H9 (cell line): ENCODE measurements at regions not wholly inside any gene's neighbourhood (a gene's known extent, or its start where the extent isn't known, plus 50 kb on each side); places are given as distances from the start of the nearest gene placed in this dataset.
A peak's percentile ranks its signal among the peaks of the same experiment; 100 is the strongest.

ENCODE experiments used
- DNase-seq: peaks from one replicate; pipeline ENCODE4 v3.0.0-alpha.2; 2017
- H2AFZ ChIP-seq: one replicate; pipeline ENCODE4 v1.6.1; 2013; ENCODE audit warnings: mild to moderate bottlenecking, low read length, control low read depth, moderate library complexity
- H2AK5ac ChIP-seq: 2 replicates; pipeline ENCODE4 v1.6.1; 2013; ENCODE audit warnings: low read length, control low read depth, mixed read lengths; ENCODE audit not compliant: insufficient read length
- H2BK120ac ChIP-seq: one replicate; pipeline ENCODE4 v1.6.1; 2013; ENCODE audit warnings: low read depth, mild to moderate bottlenecking, low read length, control low read depth, inconsistent platforms; ENCODE audit not compliant: poor library complexity, severe bottlenecking
- H2BK12ac ChIP-seq: 2 replicates; pipeline ENCODE4 v1.6.1; 2013; ENCODE audit warnings: low read length, control low read depth, mixed read lengths, low read depth; ENCODE audit not compliant: insufficient read length
- H2BK15ac ChIP-seq: 2 replicates; pipeline ENCODE4 v1.6.1; 2013; ENCODE audit warnings: low read depth, low read length, control low read depth
- H2BK20ac ChIP-seq: one replicate; pipeline ENCODE4 v1.6.1; 2013; ENCODE audit warnings: low read depth, mild to moderate bottlenecking, low read length, control low read depth, inconsistent platforms; ENCODE audit not compliant: poor library complexity, severe bottlenecking
- H2BK5ac ChIP-seq: 2 replicates; pipeline ENCODE4 v1.6.1; 2013; ENCODE audit warnings: low read length, control low read depth, mixed read lengths; ENCODE audit not compliant: insufficient read length
- H3K14ac ChIP-seq: 2 replicates; pipeline ENCODE4 v1.6.1; 2013; ENCODE audit warnings: low read length, control low read depth; ENCODE audit not compliant: insufficient read depth
- H3K18ac ChIP-seq: 2 replicates; pipeline ENCODE4 v1.6.1; 2013; ENCODE audit warnings: low read depth, mild to moderate bottlenecking, mixed read lengths, low read length, control low read depth; ENCODE audit not compliant: insufficient read length
- H3K23ac ChIP-seq: 2 replicates; pipeline ENCODE4 v1.6.1; 2013; ENCODE audit warnings: low read length, control low read depth, mixed read lengths, low read depth; ENCODE audit not compliant: insufficient read length
- H3K23me2 ChIP-seq: 2 replicates; pipeline ENCODE4 v1.6.1; 2013; ENCODE audit warnings: low read depth, mild to moderate bottlenecking, mixed read lengths, low read length, control low read depth; ENCODE audit not compliant: insufficient read length, poor library complexity, severe bottlenecking
- H3K27ac ChIP-seq: 2 replicates; pipeline ENCODE4 v1.5.1; 2013; ENCODE audit warnings: low read length, control low read depth, mixed read lengths, low read depth; ENCODE audit not compliant: insufficient read length
- H3K27me3 ChIP-seq: 2 replicates; pipeline ENCODE4 v1.6.1; 2013; ENCODE audit warnings: low read length, control low read depth, inconsistent platforms; ENCODE audit not compliant: insufficient read depth
- H3K4ac ChIP-seq: 2 replicates; pipeline ENCODE4 v1.6.1; 2013; ENCODE audit warnings: low read depth, mild to moderate bottlenecking, control low read depth, inconsistent platforms, low read length, moderate library complexity
- H3K4me1 ChIP-seq: 2 replicates; pipeline ENCODE4 v1.6.1; 2013; ENCODE audit warnings: low read length, control low read depth, inconsistent platforms; ENCODE audit not compliant: insufficient read depth
- H3K4me2 ChIP-seq: 2 replicates; pipeline ENCODE4 v1.6.1; 2013; ENCODE audit warnings: low read length, control low read depth, mixed read lengths; ENCODE audit not compliant: insufficient read length, insufficient read depth
- H3K56ac ChIP-seq: 2 replicates; pipeline ENCODE4 v1.6.1; 2013; ENCODE audit warnings: low read depth, mild to moderate bottlenecking, mixed read lengths, low read length, control low read depth; ENCODE audit not compliant: insufficient read length
- H3K79me1 ChIP-seq: 2 replicates; pipeline ENCODE4 v1.6.1; 2013; ENCODE audit warnings: low read depth, mild to moderate bottlenecking, moderate library complexity, low read length, control low read depth, inconsistent platforms; ENCODE audit not compliant: insufficient read depth, poor library complexity, severe bottlenecking
- H3K79me2 ChIP-seq: 2 replicates; pipeline ENCODE4 v1.6.1; 2013; ENCODE audit warnings: low read length, control low read depth, inconsistent platforms; ENCODE audit not compliant: insufficient read depth
- H3K9ac ChIP-seq: 2 replicates; pipeline ENCODE4 v1.6.1; 2013; ENCODE audit warnings: low read length, control low read depth, mixed read lengths; ENCODE audit not compliant: insufficient read length; ENCODE audit errors: extremely low read depth
- H3K9me3 ChIP-seq: one replicate; pipeline ENCODE4 v1.6.1; 2013; ENCODE audit warnings: low read depth, low read length, inconsistent platforms; ENCODE audit not compliant: control insufficient read depth
- H3T11ph ChIP-seq: one replicate; pipeline ENCODE4 v1.6.1; 2013; ENCODE audit warnings: mild to moderate bottlenecking, low read length, control low read depth, inconsistent platforms
- H4K20me1 ChIP-seq: one replicate; pipeline ENCODE4 v1.6.1; 2013; ENCODE audit not compliant: control insufficient read depth, insufficient read length, insufficient read depth
- H4K5ac ChIP-seq: 2 replicates; pipeline ENCODE4 v1.6.1; 2013; ENCODE audit warnings: low read depth, mild to moderate bottlenecking, mixed read lengths, low read length, control low read depth; ENCODE audit not compliant: insufficient read length
- H4K8ac ChIP-seq: replicated peaks from 2 replicates; pipeline ENCODE4 v1.6.1; 2013; ENCODE audit warnings: low read length, control low read depth, mixed read lengths, low read depth; ENCODE audit not compliant: insufficient read length
- H4K91ac ChIP-seq: 2 replicates; pipeline ENCODE4 v1.6.1; 2013; ENCODE audit warnings: low read depth, mild to moderate bottlenecking, moderate library complexity, mixed read lengths, low read length, control low read depth; ENCODE audit not compliant: insufficient read length
- H3K27ac Mint-ChIP-seq, 3 experiments: 2 replicates in 2 of 3; 3 replicates in 1 of 3; pipeline ENCODE4 v1.8.0; 2020 to 2021; ENCODE audit warnings: mixed read lengths in 3 of 3, mild to moderate bottlenecking in 1 of 3, moderate library complexity in 1 of 3
- H3K27me3 Mint-ChIP-seq: 2 replicates; pipeline ENCODE4 v1.8.0; 2021; ENCODE audit warnings: low read depth, mild to moderate bottlenecking, moderate library complexity, mixed read lengths
- H3K36me3 Mint-ChIP-seq, 3 experiments: 2 replicates in 2 of 3; 3 replicates in 1 of 3; pipeline ENCODE4 v1.8.0; 2020 to 2021; ENCODE audit warnings: low read depth in 3 of 3, mixed read lengths in 3 of 3; ENCODE audit not compliant: insufficient read depth in 1 of 3
- H3K4me1 Mint-ChIP-seq, 2 experiments: 2 replicates each; pipeline ENCODE4 v1.8.0; 2020; ENCODE audit warnings: mixed read lengths in 2 of 2
- H3K4me3 Mint-ChIP-seq, 2 experiments: 2 replicates in 1 of 2; 3 replicates in 1 of 2; pipeline ENCODE4 v1.8.0; 2020 to 2021; ENCODE audit warnings: mild to moderate bottlenecking in 2 of 2, mixed read lengths in 2 of 2, moderate library complexity in 1 of 2
- H3K9me3 Mint-ChIP-seq, 2 experiments: 2 replicates in 1 of 2; 3 replicates in 1 of 2; pipeline ENCODE4 v1.8.0; 2020; ENCODE audit warnings: mild to moderate bottlenecking in 2 of 2, mixed read lengths in 2 of 2, moderate library complexity in 1 of 2
- WGBS: extraction: QIAGEN DNeasy Blood & Tissue Kit; methylation state at CpG from one replicate; pipeline ENCODE4 v1.1.7; 2013; ENCODE audit warnings: missing lambda C conversion rate, low lambda C conversion rate, mixed read lengths; ENCODE audit not compliant: insufficient read length; ENCODE audit errors: extremely low coverage; 5-methylcytosine and 5-hydroxymethylcytosine counted together
- TF ChIP-seq, protein P1 (sequence below): fragments of 200-600 bp; sonication (generic); conservative IDR thresholded peaks from 3 replicates; pipeline ENCODE4 v1.8.0; 2021; ENCODE audit warnings: antibody characterized with exemption, mild to moderate bottlenecking

DNA sequence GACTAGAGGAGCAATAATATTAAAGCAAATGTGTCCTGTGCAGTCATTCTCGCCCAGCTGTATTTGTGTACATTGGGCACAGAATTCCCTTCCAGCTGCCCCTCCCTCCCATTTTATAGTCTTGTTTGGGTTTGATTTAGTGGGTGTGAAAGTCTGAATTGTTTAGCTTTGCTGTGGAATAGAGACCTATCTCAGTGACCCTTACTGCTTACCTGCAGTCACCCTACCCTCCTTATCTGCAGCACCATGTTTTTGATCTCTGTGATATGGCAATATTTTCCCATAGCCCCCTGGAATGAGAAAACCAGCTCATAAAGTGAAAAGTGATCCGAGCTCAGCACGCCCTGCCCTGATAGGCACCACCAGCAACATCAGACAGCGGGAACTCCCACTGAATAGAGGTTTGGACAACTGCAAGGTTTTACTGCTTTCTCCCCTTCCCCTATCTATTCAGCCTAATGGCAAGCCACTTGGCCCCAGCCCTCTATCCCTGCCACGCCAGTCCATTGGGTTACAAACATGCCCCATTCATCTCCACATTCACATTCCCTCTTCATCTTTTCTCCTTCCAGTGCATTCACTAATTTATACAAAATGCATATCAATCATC is 199.0 kb downstream of the ETS1 start:
- no peaks in the 10 kb centered on the region for H3K23me2 ChIP-seq
- H2BK20ac ChIP-seq = no peak overlapping the region
- no peak overlapping the region for H2BK120ac ChIP-seq
- H2AFZ ChIP-seq = no peak overlapping the region
- no peak overlapping the region for H3K18ac ChIP-seq
- no peak overlapping the region for H2BK12ac ChIP-seq
- no peaks in the 10 kb centered on the region for H3K27me3 ChIP-seq
- H2BK15ac ChIP-seq = no peak overlapping the region
- TF ChIP-seq, protein P1, sequence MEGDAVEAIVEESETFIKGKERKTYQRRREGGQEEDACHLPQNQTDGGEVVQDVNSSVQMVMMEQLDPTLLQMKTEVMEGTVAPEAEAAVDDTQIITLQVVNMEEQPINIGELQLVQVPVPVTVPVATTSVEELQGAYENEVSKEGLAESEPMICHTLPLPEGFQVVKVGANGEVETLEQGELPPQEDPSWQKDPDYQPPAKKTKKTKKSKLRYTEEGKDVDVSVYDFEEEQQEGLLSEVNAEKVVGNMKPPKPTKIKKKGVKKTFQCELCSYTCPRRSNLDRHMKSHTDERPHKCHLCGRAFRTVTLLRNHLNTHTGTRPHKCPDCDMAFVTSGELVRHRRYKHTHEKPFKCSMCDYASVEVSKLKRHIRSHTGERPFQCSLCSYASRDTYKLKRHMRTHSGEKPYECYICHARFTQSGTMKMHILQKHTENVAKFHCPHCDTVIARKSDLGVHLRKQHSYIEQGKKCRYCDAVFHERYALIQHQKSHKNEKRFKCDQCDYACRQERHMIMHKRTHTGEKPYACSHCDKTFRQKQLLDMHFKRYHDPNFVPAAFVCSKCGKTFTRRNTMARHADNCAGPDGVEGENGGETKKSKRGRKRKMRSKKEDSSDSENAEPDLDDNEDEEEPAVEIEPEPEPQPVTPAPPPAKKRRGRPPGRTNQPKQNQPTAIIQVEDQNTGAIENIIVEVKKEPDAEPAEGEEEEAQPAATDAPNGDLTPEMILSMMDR = no peak
- no peak overlapping the region for H3K14ac ChIP-seq
- Mint-ChIP-seq H3K4me1 (peaks cover 9 to 13% of the 10 kb centered on the region in 2 experiments), H3K36me3 (no peaks in the 10 kb centered on the region), H3K9me3 (no peaks in the 10 kb centered on the region), H3K27me3 (0 out of 2 replicates have a peak, but pooled peaks cover 1% of the 10 kb centered on the region), H3K27ac (peak overlapping the region in 1 of 3 experiments; percentile 9; a peak in 1 of 7 replicates), H3K4me3 (no peak overlapping the region)
- no peak overlapping the region for H3K27ac ChIP-seq
- no peak for DNase-seq
- WGBS = no CpG with 5 or more reads among the region's 5 CpGs
- H2AK5ac ChIP-seq = no peak overlapping the region
- H3K79me2 ChIP-seq = no peaks in the 10 kb centered on the region
- no peak overlapping the region for H2BK5ac ChIP-seq
- peaks cover 2% of the 10 kb centered on the region; the same call in 1 of the 2 replicates for H3K4me1 ChIP-seq
- no peak overlapping the region for H3K4ac ChIP-seq
- H3K4me2 ChIP-seq = no peak overlapping the region
- no peak overlapping the region for H4K5ac ChIP-seq
- H4K8ac ChIP-seq = no peak overlapping the region
- no peak overlapping the region for H3K56ac ChIP-seq
- no peaks in the 10 kb centered on the region for H4K20me1 ChIP-seq
- H3K23ac ChIP-seq = no peak overlapping the region
- no peaks in the 10 kb centered on the region for H3K79me1 ChIP-seq
- H3T11ph ChIP-seq = no peak overlapping the region
- H3K9ac ChIP-seq = no peak overlapping the region
- H3K9me3 ChIP-seq = no peaks in the 10 kb centered on the region
- no peak overlapping the region for H4K91ac ChIP-seq
